K562 (cell line): ENCODE measurements at regions not wholly inside any gene's neighbourhood (a gene's known extent, or its start where the extent isn't known, plus 50 kb on each side); places are given as distances from the start of the nearest gene placed in this dataset.
"Not testable (repeated sequence)": the region's sequence is repeated elsewhere in the genome, so short reads cannot be mapped to it uniquely, and the experiment has no call there.

Source experiments
- ATAC-seq: fragments of 200-7000 bp; cut with Tn5 transposase; 3 replicates; pipeline ENCODE4 v1.9.1; 2020; ENCODE audit warnings: moderate library complexity
- BruUV-seq: library from RNA; stranded (reverse); fragments of 400-500 nt; replicated peaks from 2 replicates; lab custom pipeline; 2021; lab: Mats Ljungman, UMichigan
- CTCF ChIA-PET: fragments of 300-600 bp; formaldehyde crosslinking; extraction: SDS; loops from one replicate; lab custom pipeline; 2021; ENCODE audit warnings: low intra/inter-chr PET ratio; lab: Yijun Ruan, JAX
- POLR2A ChIA-PET: fragments of 300-600, 350-650 bp; sonication (Branson Sonifier 250); formaldehyde crosslinking; extraction: SDS; loops from one replicate; lab custom pipeline; 2021; ENCODE audit warnings: antibody characterized with exemption, inconsistent platforms; lab: Yijun Ruan, JAX
- DNase-seq, 4 experiments: peaks; one replicate each; pipeline versions ENCODE4 v3.0.0 to v3.0.0-alpha.2; 2011 to 2018; ENCODE audit warnings: low spot score in 3 of 4, mixed read lengths in 3 of 4; ENCODE audit errors: extremely low read depth in 1 of 4
- FAIRE-seq: peaks from 2 replicates; lab custom pipeline; 2011; peaks lifted over from hg19 to GRCh38; lab: Jason Lieb, UNC
- H2AFZ ChIP-seq: 2 replicates; pipeline ENCODE4 v1.6.0; 2011; ENCODE audit warnings: low read depth, low read length, control low read depth, inconsistent platforms
- H3K27ac ChIP-seq: fragments of 200-600 bp; 3 replicates; pipeline ENCODE4 v1.8.0; 2011; ENCODE audit warnings: low read depth, mild to moderate bottlenecking, control low read depth, inconsistent platforms, low read length, moderate library complexity, mixed read lengths; ENCODE audit errors: extremely low read depth
- H3K27me3 ChIP-seq, 2 experiments: fragments of 300-600 bp in 1 of 2; 2 replicates in 1 of 2; 3 replicates in 1 of 2; pipeline versions ENCODE4 v1.6.0 to v1.8.0; 2011; ENCODE audit warnings: inconsistent platforms in 2 of 2, low read length in 2 of 2, mild to moderate bottlenecking in 1 of 2, mixed read lengths in 1 of 2, moderate library complexity in 1 of 2; ENCODE audit not compliant: control insufficient read depth in 2 of 2, insufficient read depth in 2 of 2
- H3K36me3 ChIP-seq: fragments of 300-600 bp; 3 replicates; pipeline ENCODE4 v1.8.0; 2011; ENCODE audit warnings: mild to moderate bottlenecking, low read length, inconsistent platforms; ENCODE audit not compliant: control insufficient read depth, insufficient read depth
- H3K4me1 ChIP-seq, 2 experiments: fragments of 200-600 bp in 1 of 2; replicated peaks in 1 of 2; 2 replicates in 1 of 2; 3 replicates in 1 of 2; pipeline versions ENCODE4 v1.5.1 to v1.8.0; 2011; ENCODE audit warnings: inconsistent platforms in 2 of 2, low read length in 2 of 2, mild to moderate bottlenecking in 1 of 2, mixed read lengths in 1 of 2, moderate library complexity in 1 of 2; ENCODE audit not compliant: control insufficient read depth in 2 of 2, insufficient read depth in 2 of 2
- H3K4me2 ChIP-seq: 2 replicates; pipeline ENCODE4 v1.6.1; 2011; ENCODE audit warnings: low read length, control low read depth, inconsistent platforms, mixed read lengths; ENCODE audit not compliant: insufficient read depth
- H3K4me3 ChIP-seq: fragments of 200-600 bp; sonication (generic), shearing (Covaris generic); 2 replicates; pipeline ENCODE4 v1.5.1; 2016; ENCODE audit warnings: control low read depth, inconsistent platforms
- H3K79me2 ChIP-seq: fragments of 200-600 bp; 3 replicates; pipeline ENCODE4 v1.8.0; 2011; ENCODE audit warnings: low read length, inconsistent platforms; ENCODE audit not compliant: control insufficient read depth, insufficient read depth
- H3K9ac ChIP-seq, 2 experiments: 2 replicates each; pipeline versions ENCODE4 v1.6.0 to v1.6.1; 2011; ENCODE audit warnings: low read depth in 2 of 2, low read length in 2 of 2, control low read depth in 1 of 2, inconsistent platforms in 1 of 2, mild to moderate bottlenecking in 1 of 2, mixed read lengths in 1 of 2; ENCODE audit not compliant: insufficient read depth in 1 of 2
- H3K9me1 ChIP-seq: one replicate; pipeline ENCODE4 v1.6.0; 2011; ENCODE audit warnings: inconsistent platforms, mild to moderate bottlenecking, low read length, moderate library complexity; ENCODE audit not compliant: control insufficient read depth, insufficient read depth
- H3K9me3 ChIP-seq: replicated peaks from 2 replicates; pipeline ENCODE4 v1.5.1; 2011; ENCODE audit warnings: low read depth, low read length, inconsistent platforms; ENCODE audit not compliant: control insufficient read depth, insufficient read depth
- H4K20me1 ChIP-seq: replicated peaks from 2 replicates; pipeline ENCODE4 v1.6.1; 2011; ENCODE audit warnings: low read length, inconsistent platforms, mixed read lengths; ENCODE audit not compliant: control insufficient read depth, insufficient read depth
- HEY1 ChIP-seq: fragments of 250-450 bp; sonication (Bioruptor Pico); IDR thresholded peaks from 2 replicates; pipeline ENCODE4 v1.5.0; 2020; ENCODE audit warnings: mild to moderate bottlenecking, moderate library complexity, borderline replicate concordance
- TBP ChIP-seq: optimal IDR thresholded peaks from 2 replicates; pipeline ENCODE3; 2011; ENCODE audit warnings: low read depth, low read length, improper control_type of control experiment
- ZNF699 ChIP-seq: fragments of 250-450 bp; sonication (Bioruptor Pico); IDR thresholded peaks from 2 replicates; pipeline ENCODE4 v1.8.0; 2021; ENCODE audit warnings: mild to moderate bottlenecking, moderate library complexity; ENCODE audit not compliant: insufficient replicate concordance
- WGBS: fragments of 100-300 bp; shearing (Covaris generic); methylation state at CpG from one replicate; pipeline ENCODE4 v1.1.6; 2016; ENCODE audit warnings: low coverage, mixed read lengths; ENCODE audit not compliant: insufficient coverage; ENCODE audit errors: missing lambda C conversion rate; 5-methylcytosine and 5-hydroxymethylcytosine counted together
- in situ Hi-C: fragments of 300-500 bp; cut with MboI; formaldehyde crosslinking; loops from 4 replicates; pipeline ENCODE4 v1.15.0; 2018; ENCODE audit warnings: inconsistent platforms, mixed read lengths
- intact Hi-C: fragments of 100-400 bp; cut with micrococcal nuclease; formaldehyde crosslinking; loops from 2 replicates; pipeline ENCODE4 v1.14.2; 2022
- TF ChIP-seq, protein P1 (sequence below): fragments of 200-600 bp; sonication (generic); IDR thresholded peaks from one replicate; pipeline ENCODE4 v1.6.1; 2012; ENCODE audit warnings: mild to moderate bottlenecking, low read depth, low read length, inconsistent platforms

DNA sequence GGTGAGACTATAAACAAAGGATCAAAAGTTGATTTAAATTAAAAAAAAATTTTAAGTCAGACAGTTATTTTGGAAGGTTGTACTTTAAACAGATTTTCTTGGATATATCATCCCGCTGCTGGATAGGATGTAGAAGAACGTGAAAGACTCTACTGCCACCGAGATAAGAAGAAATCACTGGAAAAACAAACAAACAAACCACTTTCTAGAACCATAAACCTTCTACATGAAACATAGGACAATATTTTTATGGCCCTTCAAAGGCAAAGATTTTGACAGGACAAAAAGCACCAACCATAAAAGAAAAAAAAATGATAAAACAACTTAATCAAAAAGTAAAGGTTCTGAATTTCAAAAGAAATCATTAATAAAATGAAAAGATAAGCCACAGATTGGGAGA is 268.2 kb upstream of the DAAM1 start (continued):
- TF ChIP-seq, protein P1, sequence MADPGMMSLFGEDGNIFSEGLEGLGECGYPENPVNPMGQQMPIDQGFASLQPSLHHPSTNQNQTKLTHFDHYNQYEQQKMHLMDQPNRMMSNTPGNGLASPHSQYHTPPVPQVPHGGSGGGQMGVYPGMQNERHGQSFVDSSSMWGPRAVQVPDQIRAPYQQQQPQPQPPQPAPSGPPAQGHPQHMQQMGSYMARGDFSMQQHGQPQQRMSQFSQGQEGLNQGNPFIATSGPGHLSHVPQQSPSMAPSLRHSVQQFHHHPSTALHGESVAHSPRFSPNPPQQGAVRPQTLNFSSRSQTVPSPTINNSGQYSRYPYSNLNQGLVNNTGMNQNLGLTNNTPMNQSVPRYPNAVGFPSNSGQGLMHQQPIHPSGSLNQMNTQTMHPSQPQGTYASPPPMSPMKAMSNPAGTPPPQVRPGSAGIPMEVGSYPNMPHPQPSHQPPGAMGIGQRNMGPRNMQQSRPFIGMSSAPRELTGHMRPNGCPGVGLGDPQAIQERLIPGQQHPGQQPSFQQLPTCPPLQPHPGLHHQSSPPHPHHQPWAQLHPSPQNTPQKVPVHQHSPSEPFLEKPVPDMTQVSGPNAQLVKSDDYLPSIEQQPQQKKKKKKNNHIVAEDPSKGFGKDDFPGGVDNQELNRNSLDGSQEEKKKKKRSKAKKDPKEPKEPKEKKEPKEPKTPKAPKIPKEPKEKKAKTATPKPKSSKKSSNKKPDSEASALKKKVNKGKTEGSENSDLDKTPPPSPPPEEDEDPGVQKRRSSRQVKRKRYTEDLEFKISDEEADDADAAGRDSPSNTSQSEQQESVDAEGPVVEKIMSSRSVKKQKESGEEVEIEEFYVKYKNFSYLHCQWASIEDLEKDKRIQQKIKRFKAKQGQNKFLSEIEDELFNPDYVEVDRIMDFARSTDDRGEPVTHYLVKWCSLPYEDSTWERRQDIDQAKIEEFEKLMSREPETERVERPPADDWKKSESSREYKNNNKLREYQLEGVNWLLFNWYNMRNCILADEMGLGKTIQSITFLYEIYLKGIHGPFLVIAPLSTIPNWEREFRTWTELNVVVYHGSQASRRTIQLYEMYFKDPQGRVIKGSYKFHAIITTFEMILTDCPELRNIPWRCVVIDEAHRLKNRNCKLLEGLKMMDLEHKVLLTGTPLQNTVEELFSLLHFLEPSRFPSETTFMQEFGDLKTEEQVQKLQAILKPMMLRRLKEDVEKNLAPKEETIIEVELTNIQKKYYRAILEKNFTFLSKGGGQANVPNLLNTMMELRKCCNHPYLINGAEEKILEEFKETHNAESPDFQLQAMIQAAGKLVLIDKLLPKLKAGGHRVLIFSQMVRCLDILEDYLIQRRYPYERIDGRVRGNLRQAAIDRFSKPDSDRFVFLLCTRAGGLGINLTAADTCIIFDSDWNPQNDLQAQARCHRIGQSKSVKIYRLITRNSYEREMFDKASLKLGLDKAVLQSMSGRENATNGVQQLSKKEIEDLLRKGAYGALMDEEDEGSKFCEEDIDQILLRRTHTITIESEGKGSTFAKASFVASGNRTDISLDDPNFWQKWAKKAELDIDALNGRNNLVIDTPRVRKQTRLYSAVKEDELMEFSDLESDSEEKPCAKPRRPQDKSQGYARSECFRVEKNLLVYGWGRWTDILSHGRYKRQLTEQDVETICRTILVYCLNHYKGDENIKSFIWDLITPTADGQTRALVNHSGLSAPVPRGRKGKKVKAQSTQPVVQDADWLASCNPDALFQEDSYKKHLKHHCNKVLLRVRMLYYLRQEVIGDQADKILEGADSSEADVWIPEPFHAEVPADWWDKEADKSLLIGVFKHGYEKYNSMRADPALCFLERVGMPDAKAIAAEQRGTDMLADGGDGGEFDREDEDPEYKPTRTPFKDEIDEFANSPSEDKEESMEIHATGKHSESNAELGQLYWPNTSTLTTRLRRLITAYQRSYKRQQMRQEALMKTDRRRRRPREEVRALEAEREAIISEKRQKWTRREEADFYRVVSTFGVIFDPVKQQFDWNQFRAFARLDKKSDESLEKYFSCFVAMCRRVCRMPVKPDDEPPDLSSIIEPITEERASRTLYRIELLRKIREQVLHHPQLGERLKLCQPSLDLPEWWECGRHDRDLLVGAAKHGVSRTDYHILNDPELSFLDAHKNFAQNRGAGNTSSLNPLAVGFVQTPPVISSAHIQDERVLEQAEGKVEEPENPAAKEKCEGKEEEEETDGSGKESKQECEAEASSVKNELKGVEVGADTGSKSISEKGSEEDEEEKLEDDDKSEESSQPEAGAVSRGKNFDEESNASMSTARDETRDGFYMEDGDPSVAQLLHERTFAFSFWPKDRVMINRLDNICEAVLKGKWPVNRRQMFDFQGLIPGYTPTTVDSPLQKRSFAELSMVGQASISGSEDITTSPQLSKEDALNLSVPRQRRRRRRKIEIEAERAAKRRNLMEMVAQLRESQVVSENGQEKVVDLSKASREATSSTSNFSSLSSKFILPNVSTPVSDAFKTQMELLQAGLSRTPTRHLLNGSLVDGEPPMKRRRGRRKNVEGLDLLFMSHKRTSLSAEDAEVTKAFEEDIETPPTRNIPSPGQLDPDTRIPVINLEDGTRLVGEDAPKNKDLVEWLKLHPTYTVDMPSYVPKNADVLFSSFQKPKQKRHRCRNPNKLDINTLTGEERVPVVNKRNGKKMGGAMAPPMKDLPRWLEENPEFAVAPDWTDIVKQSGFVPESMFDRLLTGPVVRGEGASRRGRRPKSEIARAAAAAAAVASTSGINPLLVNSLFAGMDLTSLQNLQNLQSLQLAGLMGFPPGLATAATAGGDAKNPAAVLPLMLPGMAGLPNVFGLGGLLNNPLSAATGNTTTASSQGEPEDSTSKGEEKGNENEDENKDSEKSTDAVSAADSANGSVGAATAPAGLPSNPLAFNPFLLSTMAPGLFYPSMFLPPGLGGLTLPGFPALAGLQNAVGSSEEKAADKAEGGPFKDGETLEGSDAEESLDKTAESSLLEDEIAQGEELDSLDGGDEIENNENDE = no peak
- TF ChIP-seq ZNF699 (CRISPR knock-in tag) = no peak
- no peak for TF ChIP-seq TBP
- no peak for TF ChIP-seq HEY1 (CRISPR knock-in tag)

- POLR2A ChIA-PET = interaction anchor here (0.5 kb wide), 1 partner anchor 169 kb away, joined by 3 read pairs; no protein-coding TSS in a partner anchor
- in situ Hi-C loops, H3K4me2 ChIP-seq, H3K9me1 ChIP-seq, BruUV-seq, H3K4me3 ChIP-seq, intact Hi-C loops, ATAC-seq, CTCF ChIA-PET, H3K36me3 ChIP-seq, H3K79me2 ChIP-seq, DNase-seq, FAIRE-seq, H3K9ac ChIP-seq, H3K4me1 ChIP-seq, H3K27ac ChIP-seq, H3K9me3 ChIP-seq, H3K27me3 ChIP-seq, H2AFZ ChIP-seq, H4K20me1 ChIP-seq: not testable (repeated sequence)
- 0% methylated on average over 3 of the region's 3 CpGs for WGBS
Observed at GRCh38 chr14:58922201-58922940, 266.1 kb upstream of the DAAM1 start.
